HCT116 (cell line): ENCODE measurements at regions not wholly inside any gene's neighbourhood (a gene's known extent, or its start where the extent isn't known, plus 50 kb on each side); places are given as distances from the start of the nearest gene placed in this dataset.

Experiments
- ATAC-seq: fragments of 200-7000 bp; cut with Tn5 transposase; 2 replicates; pipeline ENCODE4 v1.9.1; 2020; ENCODE audit warnings: mild to moderate bottlenecking, moderate library complexity
- BruUV-seq: library from RNA; stranded (reverse); fragments of 400-500 nt; replicated peaks from 2 replicates; lab custom pipeline; 2021; lab: Mats Ljungman, UMichigan
- CTCF ChIA-PET: fragments of 300-600 bp; sonication (Branson Sonifier 250); formaldehyde crosslinking; loops from one replicate; lab custom pipeline; 2021; ENCODE audit warnings: antibody characterized with exemption; lab: Charles Lee
- POLR2A ChIA-PET: fragments of 300-600, 350-600 bp; sonication (Branson Sonifier 250); formaldehyde crosslinking; loops from one replicate; lab custom pipeline; 2021; ENCODE audit warnings: antibody characterized with exemption; lab: Charles Lee
- RAD21 ChIA-PET, 2 experiments: fragments of 300-600 bp; sonication (Branson Sonifier 250); formaldehyde crosslinking; loops; one replicate each; lab custom pipeline; 2023; ENCODE audit warnings: low total read pairs in 2 of 2; ENCODE audit not compliant: uncharacterized antibody in 2 of 2, unreplicated experiment in 2 of 2, low non-redundant PET in 1 of 2; lab: Charles Lee
- DNase-seq: peaks from one replicate; pipeline ENCODE4 v3.0.0-alpha.2; 2010; ENCODE audit warnings: low read depth, low spot score
- H2AFZ ChIP-seq: fragments of 200-600 bp; shearing (Covaris generic), sonication (generic); 2 replicates; pipeline ENCODE4 v1.6.1; 2017; ENCODE audit warnings: low read depth, mixed run types, mixed read lengths, antibody characterized with exemption, low read length; ENCODE audit not compliant: poor library complexity, severe bottlenecking
- H3K27ac ChIP-seq: 2 replicates; pipeline ENCODE4 v1.5.1; 2012; ENCODE audit warnings: low read depth, low read length
- H3K27me3 ChIP-seq: fragments of 200-600 bp; sonication (generic); 2 replicates; pipeline ENCODE4 v1.6.1; 2016; ENCODE audit warnings: mixed run types, low read length, mixed read lengths; ENCODE audit not compliant: insufficient read depth
- H3K36me3 ChIP-seq, 2 experiments: fragments of 200-500 bp in 1 of 2; fragments of 200-600 bp in 1 of 2; sonication (Bioruptor generic) in 1 of 2; sonication (generic) in 1 of 2; 2 replicates each; pipeline versions ENCODE4 v1.5.1 to v1.6.1; 2014 to 2016; ENCODE audit warnings: low read length in 2 of 2, inconsistent platforms in 1 of 2, mixed read lengths in 1 of 2, mixed run types in 1 of 2; ENCODE audit not compliant: insufficient read depth in 2 of 2, control insufficient read depth in 1 of 2
- H3K4me1 ChIP-seq, 2 experiments: fragments of 200-600 bp in 1 of 2; sonication (generic) in 1 of 2; 2 replicates each; pipeline versions ENCODE4 v1.5.1 to v1.6.1; 2012 to 2017; ENCODE audit warnings: low read length in 2 of 2, inconsistent platforms in 1 of 2, mild to moderate bottlenecking in 1 of 2, mixed read lengths in 1 of 2, mixed run types in 1 of 2, moderate library complexity in 1 of 2; ENCODE audit not compliant: insufficient read depth in 2 of 2, control insufficient read depth in 1 of 2
- H3K4me2 ChIP-seq: fragments of 200-600 bp; sonication (generic); 2 replicates; pipeline ENCODE4 v1.6.1; 2017; ENCODE audit warnings: mixed run types, low read length, mixed read lengths
- H3K4me3 ChIP-seq, 2 experiments: fragments of 200-600 bp in 1 of 2; sonication (generic) in 1 of 2; replicated peaks in 1 of 2; 2 replicates each; pipeline ENCODE4 v1.5.1; 2011 to 2016; ENCODE audit warnings: low read length in 2 of 2, control low read depth in 1 of 2, low read depth in 1 of 2, mild to moderate bottlenecking in 1 of 2, mixed read lengths in 1 of 2, mixed run types in 1 of 2
- H3K79me2 ChIP-seq: fragments of 200-600 bp; sonication (generic); 2 replicates; pipeline ENCODE4 v1.6.1; 2017; ENCODE audit warnings: mild to moderate bottlenecking, mixed run types, low read length, moderate library complexity, mixed read lengths; ENCODE audit not compliant: insufficient read depth
- H3K9ac ChIP-seq: fragments of 200-600 bp; sonication (generic); 2 replicates; pipeline ENCODE4 v1.6.1; 2016; ENCODE audit warnings: low read length, mixed read lengths
- H3K9me2 ChIP-seq: fragments of 200-600 bp; sonication (generic), shearing (Covaris generic); 2 replicates; pipeline ENCODE4 v1.6.1; 2017; ENCODE audit warnings: mixed run types, mild to moderate bottlenecking, moderate library complexity; ENCODE audit not compliant: insufficient read depth
- H3K9me3 ChIP-seq, 2 experiments: fragments of 200-500 bp in 1 of 2; fragments of 200-600 bp in 1 of 2; sonication (Bioruptor generic) in 1 of 2; sonication (generic) in 1 of 2; 2 replicates each; pipeline ENCODE4 v1.6.1; 2014 to 2017; ENCODE audit warnings: low read length in 2 of 2, mixed read lengths in 2 of 2, inconsistent platforms in 1 of 2, low read depth in 1 of 2, mild to moderate bottlenecking in 1 of 2, mixed run types in 1 of 2, moderate library complexity in 1 of 2; ENCODE audit not compliant: control insufficient read depth in 1 of 2, insufficient read depth in 1 of 2
- H4K20me1 ChIP-seq: fragments of 200-600 bp; sonication (generic), shearing (Covaris generic); 2 replicates; pipeline ENCODE4 v1.6.1; 2017; ENCODE audit warnings: mixed run types, mild to moderate bottlenecking, moderate library complexity; ENCODE audit not compliant: insufficient read depth
- CBX3 ChIP-seq: IDR thresholded peaks from 2 replicates; pipeline ENCODE4 v1.6.1; 2012; ENCODE audit warnings: low read depth
- POLR2A ChIP-seq: IDR thresholded peaks from 2 replicates; pipeline ENCODE4 v1.7.0; 2011; ENCODE audit warnings: borderline replicate concordance; ENCODE audit not compliant: insufficient read depth, insufficient read length; ENCODE audit errors: extremely low read depth
- POLR2AphosphoS5 ChIP-seq: IDR thresholded peaks from 2 replicates; pipeline ENCODE4 v1.6.1; 2011; ENCODE audit warnings: mild to moderate bottlenecking, low read depth, low read length, moderate library complexity
- RAD21 ChIP-seq: IDR thresholded peaks from 2 replicates; pipeline ENCODE4 v1.6.1; 2012; ENCODE audit warnings: low read depth, mild to moderate bottlenecking
- SIN3A ChIP-seq: IDR thresholded peaks from 2 replicates; pipeline ENCODE4 v1.6.1; 2012; ENCODE audit warnings: low read depth
- SP1 ChIP-seq: IDR thresholded peaks from 2 replicates; pipeline ENCODE4 v1.6.1; 2012; ENCODE audit warnings: low read depth
- SRF ChIP-seq: IDR thresholded peaks from 2 replicates; pipeline ENCODE4 v1.6.1; 2012; ENCODE audit warnings: low read depth
- YY1 ChIP-seq: IDR thresholded peaks from 2 replicates; pipeline ENCODE4 v1.6.1; 2011; ENCODE audit warnings: low read length, low read depth, moderate library complexity, mild to moderate bottlenecking; ENCODE audit not compliant: insufficient replicate concordance; ENCODE audit errors: extremely low read depth
- ZFX ChIP-seq: fragments of 450-650 bp; IDR thresholded peaks from 2 replicates; pipeline ENCODE4 v1.6.1; 2017
- ZNF274 ChIP-seq: fragments of 200-500 bp; sonication (Bioruptor generic); IDR thresholded peaks from 2 replicates; pipeline ENCODE4 v1.6.1; 2014; ENCODE audit warnings: mild to moderate bottlenecking, low read depth, low read length, inconsistent platforms
- intact Hi-C: fragments of 100-400 bp; cut with micrococcal nuclease; formaldehyde crosslinking; loops from 2 replicates; pipeline ENCODE4 v1.10.0; 2022
- TF ChIP-seq, protein P1 (sequence below): IDR thresholded peaks from 2 replicates; pipeline ENCODE4 v1.6.1; 2012
- TF ChIP-seq, protein P2 (sequence below): IDR thresholded peaks from 2 replicates; pipeline ENCODE4 v1.6.1; 2011; ENCODE audit warnings: mild to moderate bottlenecking, low read length, moderate library complexity; ENCODE audit not compliant: insufficient replicate concordance; ENCODE audit errors: extremely low read depth
- TF ChIP-seq, protein P3 (sequence below): IDR thresholded peaks from 2 replicates; pipeline ENCODE4 v1.6.1; 2012; ENCODE audit warnings: low read depth

DNA sequence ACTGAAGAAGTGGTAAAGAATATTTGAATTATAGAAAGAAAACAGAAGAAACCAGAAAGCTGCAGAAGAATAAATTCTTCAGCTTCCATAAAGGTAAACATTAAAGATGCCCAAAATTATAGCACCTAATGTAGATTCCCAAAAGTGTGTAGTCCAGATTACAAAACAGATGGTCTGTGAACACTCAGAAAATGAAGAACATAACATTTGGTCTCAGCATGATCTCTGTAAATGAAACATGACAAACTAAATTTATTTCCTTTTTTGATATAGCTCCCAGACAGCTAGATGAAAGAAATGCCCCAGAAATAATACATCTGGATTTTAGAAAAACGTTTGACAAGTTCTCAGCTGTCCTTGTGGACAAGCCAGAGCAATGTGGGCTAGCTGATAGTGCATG, 794.2 kb upstream of the NXPH2 start:
- ChIA-PET POLR2A (no interaction called here), CTCF (no interaction called here)
- Histone ChIP-seq H3K27me3 (no peaks in the 10 kb centered on the region), H3K4me2 (no peak overlapping the region), H3K36me3 (no peaks in the 10 kb centered on the region), H3K9me3 (no peaks in the 10 kb centered on the region), H3K27ac (no peak overlapping the region)
- no peak for ATAC-seq
- no TSS peak for BruUV-seq
- intact Hi-C loops, result no loop called here
- TF ChIP-seq, protein P1, sequence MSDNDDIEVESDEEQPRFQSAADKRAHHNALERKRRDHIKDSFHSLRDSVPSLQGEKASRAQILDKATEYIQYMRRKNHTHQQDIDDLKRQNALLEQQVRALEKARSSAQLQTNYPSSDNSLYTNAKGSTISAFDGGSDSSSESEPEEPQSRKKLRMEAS, result no peak
- TF ChIP-seq ZFX (no peak), SIN3A (no peak), YY1 (no peak), ZNF274 (no peak), POLR2AphosphoS5 (no peak), SP1 (no peak), POLR2A (no peak), RAD21 (no peak), CBX3 (no peak), SRF (no peak)
- TF ChIP-seq, protein P2, sequence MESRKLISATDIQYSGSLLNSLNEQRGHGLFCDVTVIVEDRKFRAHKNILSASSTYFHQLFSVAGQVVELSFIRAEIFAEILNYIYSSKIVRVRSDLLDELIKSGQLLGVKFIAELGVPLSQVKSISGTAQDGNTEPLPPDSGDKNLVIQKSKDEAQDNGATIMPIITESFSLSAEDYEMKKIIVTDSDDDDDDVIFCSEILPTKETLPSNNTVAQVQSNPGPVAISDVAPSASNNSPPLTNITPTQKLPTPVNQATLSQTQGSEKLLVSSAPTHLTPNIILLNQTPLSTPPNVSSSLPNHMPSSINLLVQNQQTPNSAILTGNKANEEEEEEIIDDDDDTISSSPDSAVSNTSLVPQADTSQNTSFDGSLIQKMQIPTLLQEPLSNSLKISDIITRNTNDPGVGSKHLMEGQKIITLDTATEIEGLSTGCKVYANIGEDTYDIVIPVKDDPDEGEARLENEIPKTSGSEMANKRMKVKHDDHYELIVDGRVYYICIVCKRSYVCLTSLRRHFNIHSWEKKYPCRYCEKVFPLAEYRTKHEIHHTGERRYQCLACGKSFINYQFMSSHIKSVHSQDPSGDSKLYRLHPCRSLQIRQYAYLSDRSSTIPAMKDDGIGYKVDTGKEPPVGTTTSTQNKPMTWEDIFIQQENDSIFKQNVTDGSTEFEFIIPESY, result no peak
- TF ChIP-seq, protein P3, sequence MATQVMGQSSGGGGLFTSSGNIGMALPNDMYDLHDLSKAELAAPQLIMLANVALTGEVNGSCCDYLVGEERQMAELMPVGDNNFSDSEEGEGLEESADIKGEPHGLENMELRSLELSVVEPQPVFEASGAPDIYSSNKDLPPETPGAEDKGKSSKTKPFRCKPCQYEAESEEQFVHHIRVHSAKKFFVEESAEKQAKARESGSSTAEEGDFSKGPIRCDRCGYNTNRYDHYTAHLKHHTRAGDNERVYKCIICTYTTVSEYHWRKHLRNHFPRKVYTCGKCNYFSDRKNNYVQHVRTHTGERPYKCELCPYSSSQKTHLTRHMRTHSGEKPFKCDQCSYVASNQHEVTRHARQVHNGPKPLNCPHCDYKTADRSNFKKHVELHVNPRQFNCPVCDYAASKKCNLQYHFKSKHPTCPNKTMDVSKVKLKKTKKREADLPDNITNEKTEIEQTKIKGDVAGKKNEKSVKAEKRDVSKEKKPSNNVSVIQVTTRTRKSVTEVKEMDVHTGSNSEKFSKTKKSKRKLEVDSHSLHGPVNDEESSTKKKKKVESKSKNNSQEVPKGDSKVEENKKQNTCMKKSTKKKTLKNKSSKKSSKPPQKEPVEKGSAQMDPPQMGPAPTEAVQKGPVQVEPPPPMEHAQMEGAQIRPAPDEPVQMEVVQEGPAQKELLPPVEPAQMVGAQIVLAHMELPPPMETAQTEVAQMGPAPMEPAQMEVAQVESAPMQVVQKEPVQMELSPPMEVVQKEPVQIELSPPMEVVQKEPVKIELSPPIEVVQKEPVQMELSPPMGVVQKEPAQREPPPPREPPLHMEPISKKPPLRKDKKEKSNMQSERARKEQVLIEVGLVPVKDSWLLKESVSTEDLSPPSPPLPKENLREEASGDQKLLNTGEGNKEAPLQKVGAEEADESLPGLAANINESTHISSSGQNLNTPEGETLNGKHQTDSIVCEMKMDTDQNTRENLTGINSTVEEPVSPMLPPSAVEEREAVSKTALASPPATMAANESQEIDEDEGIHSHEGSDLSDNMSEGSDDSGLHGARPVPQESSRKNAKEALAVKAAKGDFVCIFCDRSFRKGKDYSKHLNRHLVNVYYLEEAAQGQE, result no peak
- TF ChIP-seq, all 23 proteins: peak for 0
- Histone ChIP-seq H3K79me2 (no peaks in the 10 kb centered on the region), H3K9ac (no peak overlapping the region), H3K9me2 (no peaks in the 10 kb centered on the region), H3K4me3 (no peak overlapping the region), H4K20me1 (no peaks in the 10 kb centered on the region), H3K4me1 (no peaks in the 10 kb centered on the region), H2AFZ (no peak overlapping the region)
- DNase-seq, result no peak
- RAD21 ChIA-PET, result no interaction called here
